DMS153 treated with DMSO at 0.1 percent for 48 hours (cell line): ENCODE measurements at regions not wholly inside any gene's neighbourhood (a gene's known extent, or its start where the extent isn't known, plus 50 kb on each side); places are given as distances from the start of the nearest gene placed in this dataset.
"Not testable (repeated sequence)": the region's sequence is repeated elsewhere in the genome, so short reads cannot be mapped to it uniquely, and the experiment has no call there.

Experiments
- DNase-seq: peaks from one replicate; lab custom pipeline; 2025; ENCODE audit not compliant: unreplicated experiment; lab: John Stamatoyannopoulos, UW

DNA sequence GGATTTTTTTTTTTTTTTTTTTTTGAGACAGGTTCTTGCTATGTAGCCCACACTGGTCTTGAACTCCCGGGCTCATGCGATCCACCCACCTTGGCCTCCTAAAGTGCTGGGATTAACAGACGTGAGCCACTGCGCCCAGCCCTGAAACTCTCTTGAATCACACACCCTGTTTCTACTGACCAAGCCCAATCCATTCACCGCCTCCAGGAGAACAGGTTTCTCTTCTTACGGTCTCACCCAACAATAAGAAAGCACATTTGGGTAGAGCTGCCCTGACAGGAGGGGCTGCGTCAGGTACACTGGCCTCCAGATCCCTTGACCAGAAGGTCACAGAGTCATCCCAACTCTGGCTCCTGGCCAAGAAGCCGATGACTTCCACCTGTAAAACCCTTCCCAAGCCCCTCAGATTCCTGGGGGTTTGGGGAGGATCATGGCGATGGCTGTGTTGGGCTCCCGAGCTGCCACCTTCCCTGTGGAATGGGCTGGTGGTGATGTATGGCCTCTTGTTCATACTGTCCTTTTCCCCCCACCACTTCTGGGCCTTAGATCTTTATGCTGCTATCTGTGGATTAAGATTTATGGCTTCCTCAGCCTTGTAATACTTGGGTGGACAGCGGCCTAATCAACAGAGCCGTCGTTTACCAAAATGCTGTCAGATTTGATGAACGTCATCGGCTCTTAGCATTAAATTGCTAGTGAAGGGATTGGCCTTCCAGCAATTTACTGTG lies 89.1 kb downstream of the KATNIP start:
- DNase-seq, result no peak

DNA sequence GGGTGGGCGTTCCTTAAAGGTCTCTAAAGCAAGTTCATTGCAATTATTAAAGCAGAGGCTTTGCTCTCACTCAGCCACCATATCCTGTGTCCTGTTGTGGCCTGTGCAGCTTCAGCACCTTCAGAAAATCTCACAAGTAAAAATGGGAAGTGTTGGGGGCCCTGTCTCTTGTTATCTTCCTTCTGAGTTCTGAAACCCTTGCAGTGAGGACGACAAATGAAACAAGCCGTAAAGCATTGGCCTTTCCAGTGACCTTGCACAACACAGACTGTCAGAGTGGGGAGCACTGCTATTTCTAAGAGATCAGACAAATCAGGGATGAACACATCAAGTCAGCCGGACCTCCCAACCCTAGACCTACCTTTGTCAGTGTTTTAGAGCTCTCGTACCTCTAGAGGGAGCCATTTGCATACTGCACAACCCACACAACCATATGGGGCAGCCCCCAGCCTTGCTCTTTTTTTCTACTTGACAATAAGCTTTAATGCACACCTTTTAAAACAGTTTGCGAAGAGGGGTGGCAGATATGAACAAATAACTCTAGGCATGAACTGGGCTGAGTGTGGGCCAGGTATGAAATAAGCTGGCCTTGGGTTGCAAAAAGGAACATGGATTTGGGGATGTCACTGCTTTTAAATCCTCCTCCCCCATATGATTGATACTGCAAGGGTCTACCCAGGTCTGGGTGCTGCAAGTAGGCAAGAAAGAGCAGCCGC lies 89.8 kb downstream of the KATNIP start:
- no peak for DNase-seq

DNA sequence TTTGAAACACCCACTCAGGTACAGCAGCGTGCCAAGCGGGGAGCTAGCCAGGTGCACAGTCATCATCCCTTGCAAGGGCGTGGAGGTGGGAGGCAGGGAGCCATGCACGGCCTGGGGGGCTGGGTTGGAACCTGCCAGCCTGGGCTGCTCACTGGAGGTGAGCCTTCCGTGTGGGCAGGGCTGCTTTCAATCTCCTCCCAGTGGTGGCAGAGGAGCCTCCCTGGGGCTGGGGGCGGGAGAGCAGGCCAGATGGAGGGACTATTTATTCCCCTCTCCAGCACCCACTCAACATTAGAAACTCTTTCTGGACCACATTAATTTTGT lies 90.3 kb downstream of the KATNIP start:
- no peak for DNase-seq

DNA sequence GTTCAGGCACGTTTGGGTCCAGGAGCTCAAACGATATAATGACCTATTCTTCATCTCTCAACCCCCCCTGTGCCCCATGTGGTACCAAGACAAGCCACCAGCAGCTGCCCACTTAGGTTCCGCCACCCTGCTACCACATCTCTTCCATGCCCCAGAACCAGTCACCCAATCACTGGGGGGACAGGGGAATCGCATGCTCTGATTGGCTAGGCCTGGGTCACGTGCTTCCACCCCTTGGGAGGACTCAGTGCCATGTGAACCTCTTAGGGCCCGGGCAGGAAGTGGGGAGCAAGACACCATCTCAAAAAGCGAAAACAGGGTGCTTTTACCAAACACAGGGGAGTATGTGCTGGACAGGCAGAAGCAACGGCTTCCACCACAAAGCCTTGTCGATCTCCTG lies 91.3 kb downstream of the KATNIP start:
- DNase-seq, result no peak

DNA sequence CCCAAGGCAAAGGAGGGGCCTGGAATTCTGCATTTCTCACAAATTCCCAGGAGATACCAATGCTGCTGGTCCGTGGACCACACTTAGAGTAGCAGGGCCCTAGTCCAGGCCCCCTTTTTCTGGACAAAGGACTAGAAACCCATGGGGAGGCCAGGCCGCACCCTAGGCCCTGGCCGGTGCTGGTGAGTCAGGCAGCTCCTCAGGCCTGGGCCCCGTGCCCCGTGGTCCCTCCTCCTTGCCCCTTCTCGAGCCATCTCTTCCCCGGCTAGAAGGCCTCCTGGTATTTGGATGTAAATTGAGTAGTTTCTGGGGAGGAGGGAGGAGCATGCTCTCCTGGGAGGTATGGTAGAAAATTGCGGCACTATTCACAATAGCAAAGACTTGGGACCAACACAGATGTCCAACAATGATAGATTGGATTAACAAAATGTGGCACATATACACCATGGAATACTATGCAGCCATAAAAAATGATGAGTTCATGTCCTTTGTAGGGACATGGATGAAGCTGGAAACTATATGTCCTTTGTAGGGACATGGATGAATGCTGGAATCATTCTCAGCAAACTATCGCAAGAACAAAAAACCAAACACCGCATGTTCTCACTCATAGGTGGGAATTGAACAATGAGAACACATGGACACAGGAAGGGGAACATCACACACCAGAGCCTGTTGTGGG lies 91.9 kb downstream of the KATNIP start:
- not testable (repeated sequence) for DNase-seq

DNA sequence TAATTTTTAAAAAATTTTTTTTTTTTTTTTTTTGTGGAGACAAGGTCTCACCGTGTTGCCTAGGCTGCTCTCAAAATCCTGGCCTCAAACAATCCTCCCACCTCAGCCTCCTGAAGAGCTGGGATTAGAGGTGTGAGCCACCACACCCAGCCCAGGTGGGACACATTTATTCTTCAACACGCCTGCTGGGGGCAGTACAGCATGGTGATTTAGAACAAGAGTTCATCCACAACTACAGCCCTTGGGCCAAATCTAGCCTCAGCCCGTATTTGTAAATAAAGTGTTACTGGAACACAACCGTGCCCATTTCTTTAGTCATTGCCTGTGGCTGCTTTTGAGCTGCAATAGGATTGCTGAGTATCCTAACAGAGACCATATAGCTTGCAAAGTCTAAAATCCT lies 92.8 kb downstream of the KATNIP start:
- no peak for DNase-seq

DNA sequence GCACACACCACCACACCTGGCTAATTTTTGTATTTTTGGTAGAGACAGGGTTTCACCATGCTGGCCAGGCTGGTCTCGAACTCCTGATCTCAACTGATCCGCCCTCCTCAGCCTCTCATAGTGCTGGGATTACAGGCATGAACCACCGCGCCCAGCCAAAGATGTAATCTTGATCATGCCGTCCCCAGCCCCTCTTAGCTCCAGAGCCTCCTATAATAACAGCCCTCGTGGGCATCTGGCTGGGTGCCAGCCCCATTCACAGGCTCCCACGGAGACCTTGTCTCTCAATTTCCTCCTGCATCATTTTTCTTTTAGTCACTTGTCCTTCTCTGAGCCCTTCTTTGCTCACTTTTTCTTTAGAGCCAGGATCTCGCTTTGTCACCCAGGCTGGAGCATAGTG lies 94.2 kb downstream of the KATNIP start:
- DNase-seq, result no peak

DNA sequence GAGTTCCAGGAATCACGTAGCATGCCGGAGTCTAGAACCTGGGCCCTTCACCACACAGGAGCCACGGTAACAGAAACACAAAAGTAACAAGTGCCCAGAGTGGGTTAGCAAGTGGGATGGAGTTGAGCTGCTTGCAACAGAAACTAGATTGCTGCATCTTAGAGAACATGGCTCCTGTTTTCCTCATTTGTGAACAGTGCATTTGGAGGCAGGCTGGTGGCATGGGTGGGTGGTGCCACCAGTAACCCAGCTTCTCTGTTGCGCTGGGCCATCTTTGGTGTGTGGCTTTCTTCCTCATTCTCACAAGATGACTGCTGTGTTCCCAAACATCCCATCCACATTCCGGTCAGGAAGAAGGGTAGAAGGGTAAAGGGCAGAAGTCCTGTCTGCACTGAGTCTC lies 95.5 kb downstream of the KATNIP start:
- DNase-seq, result no peak

DNA sequence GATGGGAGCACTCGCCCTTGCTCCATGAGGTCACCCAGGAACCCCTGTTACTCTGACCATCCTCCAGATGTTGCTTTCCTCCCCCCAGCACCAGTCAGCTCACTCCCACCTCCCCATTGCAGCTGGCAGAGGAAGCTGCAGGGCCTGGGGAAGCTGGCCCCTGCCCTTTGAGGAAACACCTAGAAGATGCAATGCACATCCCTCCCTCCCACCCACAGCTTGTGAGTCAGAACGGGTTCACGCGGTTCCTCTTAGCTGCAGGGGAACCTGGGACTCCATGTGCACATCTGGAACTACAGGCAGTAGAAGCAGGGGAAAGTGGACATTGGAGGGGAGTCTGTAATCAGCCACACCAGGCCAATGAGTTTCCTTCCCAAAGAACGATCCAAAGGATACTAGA lies 96.9 kb downstream of the KATNIP start:
- DNase-seq, result no peak

DNA sequence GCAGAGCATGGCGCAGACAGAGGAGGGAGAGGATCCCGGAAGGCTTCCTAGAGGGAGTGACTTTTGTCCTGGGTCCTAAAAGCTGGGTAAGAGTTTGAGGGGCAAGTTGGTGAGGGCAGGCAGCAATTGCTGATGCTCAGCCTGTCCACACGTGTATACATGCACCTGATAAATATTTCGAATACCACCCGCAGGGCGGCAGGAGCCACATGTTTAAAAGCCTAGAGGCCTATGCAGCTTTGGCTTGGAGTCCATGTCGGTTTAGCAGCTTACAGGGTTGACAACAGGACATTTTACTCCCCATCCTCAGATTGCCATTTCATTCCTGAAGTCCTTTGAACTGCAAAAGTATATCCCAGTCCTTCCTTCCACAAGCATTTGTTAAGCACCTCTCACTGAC lies 99.1 kb downstream of the KATNIP start:
- DNase-seq, result no peak

DNA sequence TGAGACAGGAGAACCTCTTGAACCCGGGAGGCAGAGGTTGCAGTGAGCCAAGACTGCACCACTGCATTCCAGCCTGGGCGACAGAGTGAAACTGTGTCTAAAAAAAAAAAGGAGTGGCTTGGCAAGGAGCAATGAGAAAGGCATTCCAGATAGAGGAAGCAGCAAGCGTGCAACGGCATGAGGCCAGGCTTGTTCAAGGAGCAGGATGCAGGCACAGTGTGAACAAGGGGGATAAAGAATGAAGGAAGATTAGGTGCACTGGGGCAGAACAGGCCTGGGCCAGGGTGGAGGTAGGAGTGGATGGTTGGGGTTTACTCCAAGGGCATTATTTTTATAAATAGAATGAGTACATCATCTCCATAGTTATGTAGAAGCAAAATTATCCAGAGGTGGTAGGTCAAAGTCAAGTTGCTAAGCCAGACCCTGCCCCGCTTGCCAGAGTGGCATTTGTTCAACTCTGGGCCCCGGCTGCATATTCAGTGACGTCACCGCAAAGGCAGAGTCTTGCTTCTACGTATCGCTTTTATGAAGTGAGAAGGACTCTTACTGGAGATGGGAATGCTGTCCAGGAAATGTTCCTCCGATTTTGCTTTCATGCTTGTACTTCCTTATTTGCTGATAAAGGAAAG lies 100.2 kb downstream of the KATNIP start:
- no peak for DNase-seq

DNA sequence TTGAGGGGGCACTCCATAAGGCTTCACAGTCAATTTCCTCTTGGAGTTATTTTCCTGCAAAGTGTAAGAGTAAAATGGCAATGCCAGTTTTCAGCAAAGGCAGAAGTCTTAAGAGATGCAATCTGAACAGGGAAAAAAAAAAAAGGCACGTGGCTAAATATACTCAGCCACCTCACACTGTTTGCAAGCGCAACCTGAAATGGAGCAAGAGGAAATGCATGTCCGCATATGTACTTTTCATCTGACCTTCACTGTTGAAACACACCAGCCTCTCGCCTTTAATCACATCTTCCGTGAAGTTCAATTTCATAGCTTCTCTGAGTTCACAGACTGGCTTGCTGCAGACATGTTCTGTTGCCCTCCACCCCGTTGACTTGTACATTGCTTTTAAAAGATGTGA lies 101.4 kb downstream of the KATNIP start:
- no peak for DNase-seq

DNA sequence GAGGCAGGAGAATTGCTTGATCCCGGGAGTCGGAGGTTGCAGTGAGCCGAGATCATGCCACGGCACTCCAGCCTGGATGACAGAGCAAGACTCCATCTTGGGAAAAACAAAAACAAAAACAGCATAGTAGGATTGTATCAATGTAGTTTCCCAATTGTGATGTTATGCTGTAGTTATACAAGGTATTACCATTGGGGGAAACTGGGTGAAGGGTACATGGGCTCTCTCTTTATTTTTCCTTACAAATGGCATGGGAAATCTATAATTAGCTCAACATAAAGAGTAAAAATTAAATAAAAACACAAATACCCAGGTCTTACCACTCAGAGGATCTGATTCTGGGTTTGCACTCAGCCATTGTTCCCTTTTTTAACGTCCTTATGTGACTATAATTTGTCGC lies 107.9 kb downstream of the KATNIP start:
- no peak for DNase-seq

DNA sequence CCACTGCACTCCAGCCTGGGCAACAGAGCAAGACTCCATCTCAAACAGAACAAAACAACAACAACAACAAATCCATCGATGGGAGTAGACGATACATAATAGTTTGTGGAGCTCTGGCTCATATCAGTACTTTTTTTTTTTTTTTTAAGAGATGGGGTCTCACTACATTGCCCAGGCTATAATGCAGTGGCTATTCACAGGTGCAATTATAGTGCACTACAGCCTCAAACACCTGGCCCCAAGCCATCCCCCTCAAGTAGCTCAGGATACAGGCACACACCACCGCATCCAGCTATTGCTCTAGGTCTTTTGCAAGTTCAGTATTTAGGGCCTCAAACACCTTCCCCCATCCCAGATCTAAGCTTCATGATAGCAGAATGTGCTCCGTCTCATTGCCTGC lies 110.6 kb downstream of the KATNIP start:
- no peak for DNase-seq

DNA sequence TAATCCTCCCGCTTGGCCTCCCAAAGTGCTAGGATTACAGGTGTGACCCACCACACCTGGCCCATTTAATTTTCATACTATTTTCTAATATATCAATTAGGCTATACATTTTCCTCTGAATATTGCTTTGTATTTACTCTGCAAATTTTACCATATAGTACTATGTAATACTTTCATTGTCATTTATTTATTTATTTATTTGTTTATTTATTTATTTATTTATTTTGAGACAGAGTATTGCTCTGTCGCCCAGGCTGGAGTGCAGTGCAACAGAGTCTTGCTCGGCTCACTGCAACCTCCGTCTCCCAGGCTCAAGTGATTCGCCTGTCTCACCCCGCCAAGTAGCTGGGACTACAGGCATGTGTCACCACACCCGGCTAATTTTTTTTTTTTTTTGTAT lies 113.3 kb downstream of the KATNIP start:
- DNase-seq, result not testable (repeated sequence)

DNA sequence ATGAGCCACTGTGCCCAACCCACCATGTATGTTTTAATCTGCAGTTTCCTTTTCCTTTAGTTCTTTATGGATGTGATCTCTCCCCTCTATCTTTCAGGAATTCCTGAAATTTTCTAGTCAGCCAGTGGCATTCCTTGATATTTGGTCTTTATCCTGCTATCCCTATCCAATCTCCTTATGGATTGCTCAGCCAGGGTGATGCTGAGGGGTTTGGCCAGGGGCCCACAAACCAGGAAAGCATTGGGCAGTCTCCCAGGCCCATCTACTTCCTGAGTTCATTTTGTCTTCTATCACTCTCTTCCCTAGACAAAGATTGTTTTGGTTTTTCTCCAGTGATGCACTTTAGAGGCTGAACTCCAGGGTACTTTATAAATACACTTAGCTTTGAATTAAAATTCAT lies 115.9 kb downstream of the KATNIP start:
- no peak for DNase-seq

DNA sequence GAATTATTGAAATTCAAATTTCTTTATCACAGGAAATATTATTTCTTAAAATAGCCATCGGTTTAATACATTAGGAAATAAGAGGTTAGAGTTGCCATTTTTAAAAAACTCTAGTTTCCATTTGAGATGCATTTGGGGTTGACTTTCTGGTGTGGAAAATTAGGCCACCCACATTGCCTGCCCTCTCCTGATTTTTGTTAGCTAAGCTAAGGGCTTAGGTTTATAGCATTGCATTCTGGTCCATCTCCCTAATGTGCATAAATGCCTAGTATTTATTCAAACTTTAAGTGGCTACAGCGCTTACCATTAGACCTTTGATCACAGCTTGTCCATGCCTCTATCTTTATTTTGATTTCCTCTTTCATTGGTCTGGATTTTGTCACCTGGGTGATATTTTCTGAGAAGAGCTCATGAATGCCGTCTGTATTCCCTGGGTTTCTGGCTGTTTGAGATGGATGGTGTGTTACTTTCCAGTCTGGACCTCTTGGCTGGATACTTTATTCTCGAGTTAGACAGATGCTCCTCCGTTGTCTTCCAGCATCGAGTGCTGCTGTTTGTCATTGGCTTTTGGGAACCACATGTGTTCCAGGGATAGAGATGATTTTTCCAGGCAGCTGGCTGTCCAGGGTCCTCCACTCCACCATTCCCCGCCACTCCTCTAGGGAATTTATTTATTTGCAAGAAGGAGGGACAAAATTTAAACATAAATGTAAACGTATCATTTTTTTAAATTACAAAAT lies 120.3 kb downstream of the KATNIP start:
- DNase-seq, result no peak

DNA sequence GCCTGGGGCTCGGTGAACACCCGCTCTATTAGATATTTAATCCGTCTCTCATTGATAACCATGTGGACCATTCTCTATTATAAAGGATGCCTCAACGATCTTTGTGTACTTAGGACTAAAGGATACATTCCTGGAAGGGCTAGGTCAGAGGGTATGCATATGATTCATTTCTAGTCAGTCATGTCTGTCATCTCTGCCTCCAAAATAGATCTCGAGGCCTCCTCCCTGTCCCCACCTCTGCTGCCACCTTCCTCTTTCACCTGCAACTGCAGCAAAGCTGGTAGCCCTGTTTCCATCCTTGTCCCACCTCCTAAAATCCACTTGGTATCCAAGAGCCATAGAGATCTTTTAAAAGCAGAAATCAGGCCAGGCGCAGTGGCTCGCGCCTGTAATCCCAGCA lies 121.5 kb downstream of the KATNIP start:
- DNase-seq, result no peak

DNA sequence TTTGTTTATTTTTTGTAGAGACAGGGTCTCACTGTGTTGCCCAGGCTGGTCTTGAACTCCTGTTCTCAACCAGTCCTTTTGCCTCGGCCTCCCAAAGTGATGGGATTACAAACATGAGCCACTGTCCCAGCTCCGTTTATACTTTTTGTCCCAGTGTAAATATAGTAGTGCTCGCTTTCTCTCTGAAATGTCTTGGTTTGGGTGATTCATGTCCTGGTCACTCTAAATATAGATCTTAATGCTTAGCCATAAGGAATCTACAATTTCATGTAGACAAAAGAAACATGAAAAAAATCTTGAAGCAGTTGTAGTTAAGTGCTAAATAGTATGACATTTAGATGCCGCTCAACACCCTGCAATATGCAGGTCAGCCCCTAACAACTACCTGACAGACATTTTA lies 126.9 kb downstream of the KATNIP start:
- no peak for DNase-seq

DNA sequence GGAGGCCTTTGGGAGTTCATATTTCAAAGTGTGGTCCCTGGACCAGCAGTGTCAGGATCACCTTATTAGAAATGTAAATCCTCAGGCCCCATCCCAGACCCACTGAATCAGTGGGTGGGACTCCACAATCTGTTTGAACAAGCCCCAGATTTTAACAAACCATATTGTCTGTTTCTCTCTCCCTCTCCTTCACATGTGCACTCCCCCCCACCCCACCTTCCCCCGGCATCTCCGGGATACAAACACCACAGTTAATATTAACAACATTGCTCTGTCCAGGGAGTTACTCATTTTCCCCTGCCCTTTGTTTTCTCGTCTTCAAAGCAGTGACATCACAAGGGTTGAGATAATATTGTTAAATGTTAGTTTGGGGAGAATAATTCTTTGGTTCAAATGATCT lies 127.3 kb downstream of the KATNIP start:
- no peak for DNase-seq

DNA sequence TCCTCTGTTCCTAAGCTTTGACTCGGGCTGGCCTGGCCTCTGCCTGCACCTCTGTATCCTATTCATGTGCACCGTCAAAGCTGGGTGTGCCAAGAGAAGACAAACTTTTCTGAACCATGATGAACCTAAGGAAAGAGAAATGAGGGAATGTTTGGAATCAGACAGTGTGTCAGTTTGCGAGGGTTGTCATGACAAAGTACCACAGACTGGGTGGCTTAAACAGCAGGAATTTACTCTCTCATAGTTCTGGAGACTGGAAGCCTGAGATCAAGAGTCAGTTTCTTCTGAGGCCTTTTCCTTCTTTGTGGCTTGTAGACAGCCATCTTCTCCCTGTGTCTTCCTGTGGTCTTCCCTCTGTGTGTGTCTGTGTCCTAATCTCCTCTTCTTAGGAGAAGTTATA lies 129.0 kb downstream of the KATNIP start:
- no peak for DNase-seq
